ENCODE measurements at regions not wholly inside any gene's neighbourhood (a gene's known extent, or its start where the extent isn't known, plus 50 kb on each side); places are given as distances from the start of the nearest gene placed in this dataset.

DNA sequence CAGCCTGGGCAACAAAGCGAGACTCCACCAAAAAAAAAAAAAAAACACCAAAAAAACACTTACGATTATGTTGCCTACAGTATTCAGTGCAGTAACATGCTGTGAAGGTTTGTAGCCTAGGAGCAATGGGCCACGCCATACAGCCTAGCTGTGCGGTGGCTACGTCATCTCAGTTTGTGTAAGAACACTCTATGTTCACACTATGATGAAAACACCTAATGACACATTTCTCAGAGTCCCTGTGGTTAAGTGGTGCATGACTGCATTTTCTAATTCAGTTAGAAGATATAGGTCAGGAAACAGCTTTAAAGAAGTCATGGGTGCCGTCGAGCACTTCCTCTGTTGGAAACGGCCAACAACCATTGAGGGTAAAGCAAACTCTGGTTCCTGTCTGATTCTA lies 75.7 kb upstream of the ANO1 start:
- Histone ChIP-seq H3K4me2 (ENCODE audit: low read depth, low read length, poor library complexity, severe bottlenecking) (peak overlapping the region; percentile 54), H3K4me3 (ENCODE audit: low read length, poor library complexity, severe bottlenecking) (peak overlapping the region; percentile 36), H3F3A (ENCODE audit: low read depth) (no peaks in the 10 kb centered on the region), H2AFZ (ENCODE audit: low read length) (no peak overlapping the region), H3K36me3 (ENCODE audit: insufficient read depth, low read length) (no peaks in the 10 kb centered on the region), H3K79me2 (ENCODE audit: insufficient read depth, low read length) (no peaks in the 10 kb centered on the region), H3K27me3 (ENCODE audit: insufficient read depth, low read length, poor library complexity, severe bottlenecking) (no peaks in the 10 kb centered on the region), H3K9me2 (replicated peaks; ENCODE audit: low read depth, low read length) (no peaks in the 10 kb centered on the region), H4K20me1 (ENCODE audit: insufficient read depth, low read length, poor library complexity, severe bottlenecking) (no peaks in the 10 kb centered on the region), H3K9ac (ENCODE audit: low read depth, low read length, poor library complexity, severe bottlenecking) (peak overlapping the region; percentile 52), H3K4me1 (ENCODE audit: insufficient read depth, low read length, poor library complexity, severe bottlenecking) (peaks cover 62% of the 10 kb centered on the region), H3K9me3 (ENCODE audit: insufficient read depth, low read depth, low read length) (no peaks in the 10 kb centered on the region)
- TF ChIP-seq CTCF (conservative IDR thresholded peaks at IDR 0.05; ENCODE audit: low read length) (no peak), EZH2phosphoT487 (IDR thresholded peaks at IDR 0.05; ENCODE audit: borderline replicate concordance) (no peak)

DNA sequence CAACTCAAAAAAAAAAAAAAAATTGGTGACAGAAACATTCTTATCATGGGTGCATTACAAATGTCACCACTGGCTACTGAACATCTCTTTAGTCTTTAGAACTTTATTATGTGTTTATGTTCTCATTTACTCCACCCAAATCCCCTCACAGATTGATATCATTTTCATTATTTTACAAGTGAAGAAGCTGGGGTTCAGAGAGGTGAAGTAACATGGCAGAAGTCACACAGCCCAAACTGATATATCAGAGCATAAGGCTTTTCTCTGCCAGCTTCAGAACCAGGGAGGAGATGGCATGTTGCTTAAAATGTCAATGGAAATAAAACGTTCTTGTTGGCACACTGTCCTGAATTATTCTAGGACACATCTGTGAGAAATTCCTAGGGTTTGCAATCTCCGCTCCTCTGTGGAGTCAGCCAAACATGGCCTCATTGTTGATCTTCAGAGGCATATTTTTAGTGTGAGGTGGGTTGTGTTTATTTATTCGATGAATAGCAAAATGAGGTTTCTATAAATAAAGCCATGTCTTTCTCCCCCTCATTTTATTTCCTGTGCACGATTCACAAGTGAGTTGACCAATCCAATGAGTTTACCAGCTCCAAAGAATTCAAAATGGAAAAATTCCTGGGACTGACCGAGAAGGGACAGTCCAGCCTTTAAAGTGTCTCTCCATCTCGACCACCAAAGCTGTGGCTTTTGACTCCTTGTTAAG lies 72.9 kb upstream of the ANO1 start:
- Histone ChIP-seq H2AFZ (ENCODE audit: low read length) (no peak overlapping the region; the same call in 1 of the 2 replicates), H3K79me2 (ENCODE audit: insufficient read depth, low read length) (no peaks in the 10 kb centered on the region), H3K4me1 (ENCODE audit: insufficient read depth, low read length, poor library complexity, severe bottlenecking) (peaks cover 49% of the 10 kb centered on the region), H3K36me3 (ENCODE audit: insufficient read depth, low read length) (no peaks in the 10 kb centered on the region), H3F3A (ENCODE audit: low read depth) (no peaks in the 10 kb centered on the region), H3K9me2 (replicated peaks; ENCODE audit: low read depth, low read length) (no peaks in the 10 kb centered on the region), H3K4me2 (ENCODE audit: low read depth, low read length, poor library complexity, severe bottlenecking) (no peak overlapping the region), H4K20me1 (ENCODE audit: insufficient read depth, low read length, poor library complexity, severe bottlenecking) (no peaks in the 10 kb centered on the region), H3K9ac (ENCODE audit: low read depth, low read length, poor library complexity, severe bottlenecking) (no peak overlapping the region), H3K9me3 (ENCODE audit: insufficient read depth, low read depth, low read length) (no peaks in the 10 kb centered on the region), H3K4me3 (ENCODE audit: low read length, poor library complexity, severe bottlenecking) (no peak overlapping the region), H3K27me3 (ENCODE audit: insufficient read depth, low read length, poor library complexity, severe bottlenecking) (no peaks in the 10 kb centered on the region)
- TF ChIP-seq EZH2phosphoT487 (IDR thresholded peaks at IDR 0.05; ENCODE audit: borderline replicate concordance) (no peak), CTCF (conservative IDR thresholded peaks at IDR 0.05; ENCODE audit: low read length) (no peak)

DNA sequence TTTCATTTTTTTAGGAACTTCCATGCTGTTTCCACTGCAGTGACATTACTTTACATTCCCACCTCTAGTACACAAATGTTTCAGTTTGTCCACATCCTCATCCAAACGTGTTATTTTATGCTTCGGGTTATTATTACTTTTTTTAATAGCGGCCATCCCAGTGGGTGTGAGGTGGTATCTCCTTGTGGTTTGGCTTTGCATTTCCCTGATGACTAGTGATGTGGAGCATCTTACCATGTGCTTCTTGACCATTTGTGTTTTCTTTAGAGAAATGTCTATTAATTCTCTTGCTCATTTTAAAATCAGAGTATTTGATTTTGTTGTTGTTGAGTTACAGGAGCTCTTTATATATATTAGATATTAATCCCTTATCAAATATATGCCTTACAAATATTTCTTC lies 70.3 kb upstream of the ANO1 start:
- Histone ChIP-seq H3K9me3 (ENCODE audit: insufficient read depth, low read depth, low read length) (no peaks in the 10 kb centered on the region), H3K4me3 (ENCODE audit: low read length, poor library complexity, severe bottlenecking) (no peak overlapping the region), H3F3A (ENCODE audit: low read depth) (no peaks in the 10 kb centered on the region), H2AFZ (ENCODE audit: low read length) (no peak overlapping the region), H3K4me1 (ENCODE audit: insufficient read depth, low read length, poor library complexity, severe bottlenecking) (peaks cover 26% of the 10 kb centered on the region), H4K20me1 (ENCODE audit: insufficient read depth, low read length, poor library complexity, severe bottlenecking) (no peaks in the 10 kb centered on the region), H3K27me3 (ENCODE audit: insufficient read depth, low read length, poor library complexity, severe bottlenecking) (no peaks in the 10 kb centered on the region), H3K79me2 (ENCODE audit: insufficient read depth, low read length) (no peaks in the 10 kb centered on the region), H3K9me2 (replicated peaks; ENCODE audit: low read depth, low read length) (no peaks in the 10 kb centered on the region), H3K4me2 (ENCODE audit: low read depth, low read length, poor library complexity, severe bottlenecking) (no peak overlapping the region), H3K9ac (ENCODE audit: low read depth, low read length, poor library complexity, severe bottlenecking) (no peak overlapping the region), H3K36me3 (ENCODE audit: insufficient read depth, low read length) (no peaks in the 10 kb centered on the region)
- no peak for TF ChIP-seq CTCF (conservative IDR thresholded peaks at IDR 0.05; ENCODE audit: low read length)
- no peak for TF ChIP-seq EZH2phosphoT487 (IDR thresholded peaks at IDR 0.05; ENCODE audit: borderline replicate concordance)
